NCI-H1930 (cell line): ENCODE measurements at regions not wholly inside any gene's neighbourhood (a gene's known extent, or its start where the extent isn't known, plus 50 kb on each side); places are given as distances from the start of the nearest gene placed in this dataset.

Experiments used
- DNase-seq, 2 experiments: peaks; one replicate each; lab custom pipeline; 2025; lab: John Stamatoyannopoulos, UW

DNA sequence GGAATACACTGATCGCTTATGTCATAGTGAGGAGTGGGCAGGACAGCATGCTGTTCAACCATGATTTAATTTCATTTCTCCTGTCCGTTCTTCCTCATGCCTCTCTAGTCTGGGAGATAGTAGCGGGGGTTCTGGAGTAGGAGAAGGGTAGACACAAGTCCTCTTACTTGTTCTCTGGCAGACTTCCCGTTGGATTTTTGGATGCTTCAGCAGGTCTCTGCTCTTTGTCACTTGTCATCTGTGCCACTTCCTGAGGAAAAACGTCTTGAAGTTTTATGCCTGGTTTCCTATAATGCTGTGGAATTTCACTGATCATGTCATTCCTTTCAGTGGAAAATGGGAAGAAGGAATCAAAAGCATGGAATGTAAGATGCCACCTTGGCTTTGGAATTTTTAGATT, 154.7 kb downstream of the GATB start:
- no peak for DNase-seq

DNA sequence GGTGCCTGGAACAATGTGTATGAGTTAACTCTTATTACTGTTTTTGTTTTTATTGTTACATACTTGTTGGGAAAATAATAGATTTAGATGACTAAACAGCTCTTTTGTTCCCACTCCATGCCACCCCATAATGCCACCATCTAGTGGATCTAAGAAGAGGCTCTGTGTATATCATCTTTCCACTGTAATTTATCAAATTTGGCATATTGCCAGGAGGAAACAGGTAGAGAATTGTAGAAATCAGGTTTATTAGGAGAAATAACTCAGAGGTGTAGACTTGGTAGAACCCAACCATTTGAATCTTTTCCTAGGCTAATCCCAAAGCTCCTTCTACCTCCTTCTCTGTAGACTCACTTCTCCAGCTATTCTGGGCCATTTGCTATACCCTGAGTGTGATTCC, 150.6 kb downstream of the GATB start:
- no peak for DNase-seq

DNA sequence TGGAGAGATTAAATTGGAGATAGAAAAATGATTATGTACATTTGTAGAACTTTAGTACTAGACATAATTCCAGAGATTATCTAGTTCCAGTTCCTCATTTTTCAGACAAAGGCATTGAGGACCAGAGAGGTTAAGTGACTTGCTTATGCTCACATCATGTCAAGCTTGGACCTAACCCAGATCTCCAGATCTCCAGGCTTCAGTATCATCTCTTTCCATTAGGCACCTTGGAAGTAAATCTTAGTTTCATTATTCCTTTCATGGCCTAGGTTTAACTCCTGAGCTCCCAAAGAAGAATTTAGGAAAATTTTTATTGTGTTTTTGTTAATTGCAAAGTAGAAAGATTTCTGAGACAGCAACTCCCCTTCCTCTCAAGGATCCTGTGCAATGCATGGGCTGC, 148.8 kb downstream of the GATB start:
- no peak for DNase-seq

DNA sequence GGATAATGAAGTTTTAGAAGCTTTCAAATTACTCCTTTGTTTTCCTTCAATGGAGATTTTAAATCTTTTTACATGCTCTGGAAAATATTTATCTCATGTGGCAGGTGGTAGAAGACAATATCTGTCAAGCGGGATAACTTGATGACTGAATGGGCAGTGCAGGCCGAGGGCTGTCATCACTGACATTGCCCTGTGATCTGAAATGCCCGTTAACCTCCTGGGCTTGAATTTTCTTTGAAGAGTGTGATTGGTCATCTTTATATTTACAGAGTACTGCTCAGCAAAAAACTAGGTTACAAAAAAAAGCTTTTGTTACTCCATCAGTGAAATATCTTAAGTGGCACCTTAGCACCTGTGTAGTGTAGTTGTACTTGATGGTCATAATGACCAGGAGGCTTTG, 147.5 kb downstream of the GATB start:
- no peak for DNase-seq

DNA sequence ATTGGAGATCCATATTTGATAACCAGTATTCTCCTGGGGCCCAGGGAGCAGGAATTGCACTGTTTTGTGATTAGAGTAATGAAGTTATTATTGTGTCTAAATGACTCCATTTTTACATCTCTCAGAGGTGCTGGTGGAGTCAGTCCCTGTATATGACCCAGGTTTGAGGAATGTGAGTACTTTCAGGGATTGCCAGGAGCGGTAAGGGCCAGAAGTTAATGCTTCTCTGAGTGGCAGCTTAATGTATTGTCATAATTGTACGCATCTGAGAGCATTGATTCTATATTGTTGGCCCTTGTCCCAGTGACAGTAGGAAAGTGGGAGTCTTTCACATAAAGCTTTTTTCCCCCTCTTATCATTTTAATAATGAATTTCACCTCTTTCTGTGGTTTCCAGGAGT, 146.2 kb downstream of the GATB start:
- no peak for DNase-seq

DNA sequence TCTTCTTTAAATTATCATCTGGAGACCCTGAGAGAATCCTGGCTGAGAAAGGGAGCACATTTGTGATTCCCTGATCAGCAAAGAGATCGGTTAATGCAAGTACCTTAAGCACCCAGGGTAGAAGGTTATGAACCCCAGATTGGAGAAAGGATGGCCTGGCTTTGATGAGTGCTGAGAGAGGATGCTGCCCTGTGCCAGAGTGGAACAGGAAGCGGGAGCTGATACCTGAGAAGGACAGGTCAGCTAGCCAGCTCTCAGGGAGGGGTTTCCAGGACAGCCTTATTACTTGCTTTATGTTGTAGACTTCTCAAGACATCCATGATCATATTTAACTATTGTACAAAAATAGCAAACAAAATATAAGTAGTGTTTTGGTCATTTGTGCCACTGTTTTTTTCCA, 141.9 kb downstream of the GATB start:
- DNase-seq: no peak

DNA sequence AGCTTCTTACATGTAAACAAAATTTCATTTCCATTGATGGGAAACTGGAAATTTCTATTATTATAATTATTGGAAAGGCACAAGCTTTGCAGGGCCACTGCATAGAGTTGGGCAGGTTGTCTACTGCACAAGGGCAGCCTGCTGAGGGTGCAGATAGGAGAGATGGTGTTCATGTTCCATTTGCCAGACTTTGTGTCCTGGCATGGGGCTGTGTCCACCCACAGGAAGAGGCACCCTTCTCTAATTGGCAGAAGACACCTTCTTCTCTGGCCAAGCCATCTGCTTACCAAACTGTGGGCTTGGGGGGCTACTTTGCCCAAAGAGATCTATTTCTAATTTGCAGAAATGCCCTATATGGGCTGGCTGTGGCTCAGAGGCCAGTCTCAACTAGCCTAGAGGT, 140.7 kb downstream of the GATB start:
- no peak for DNase-seq
